DMS53 treated with DMSO at 0.1 percent for 48 hours (cell line): ENCODE measurements at regions not wholly inside any gene's neighbourhood (a gene's known extent, or its start where the extent isn't known, plus 50 kb on each side); places are given as distances from the start of the nearest gene placed in this dataset.
"Not testable (repeated sequence)": the region's sequence is repeated elsewhere in the genome, so short reads cannot be mapped to it uniquely, and the experiment has no call there.

Experiments used
- DNase-seq: peaks from one replicate; lab custom pipeline; 2025; ENCODE audit not compliant: unreplicated experiment; lab: John Stamatoyannopoulos, UW

- no peak for DNase-seq
Measured at GRCh38 chr2:16034151-16034974, 94.0 kb downstream of the MYCN start.

- no peak for DNase-seq
Measured at GRCh38 chr2:16033032-16033293, 92.6 kb downstream of the MYCN start.

- no peak for DNase-seq
Measured at GRCh38 chr2:16032282-16033031, 92.1 kb downstream of the MYCN start.

GRCh38 chr2:16031848-16032159 lies 91.5 kb downstream of the MYCN start:
- DNase-seq = peak; percentile 73

GRCh38 chr2:16031058-16031847 lies 90.9 kb downstream of the MYCN start:
- DNase-seq = no peak

GRCh38 chr2:16030206-16031057 lies 90.1 kb downstream of the MYCN start:
- no peak for DNase-seq

- DNase-seq = no peak
Measured at GRCh38 chr2:16028644-16029043, 88.3 kb downstream of the MYCN start.

- no peak for DNase-seq
Measured at GRCh38 chr2:16026816-16027501, 86.6 kb downstream of the MYCN start.

- no peak for DNase-seq
Measured at GRCh38 chr2:16025876-16026640, 85.7 kb downstream of the MYCN start.

- no peak for DNase-seq
Measured at GRCh38 chr2:16025211-16025875, 85.0 kb downstream of the MYCN start.

GRCh38 chr2:16024628-16025027 lies 84.3 kb downstream of the MYCN start:
- DNase-seq = not testable (repeated sequence)

- no peak for DNase-seq
Measured at GRCh38 chr2:16023506-16024360, 83.4 kb downstream of the MYCN start.

GRCh38 chr2:16022548-16023240 lies 82.3 kb downstream of the MYCN start:
- DNase-seq = no peak

- peak; percentile 36 for DNase-seq
Measured at GRCh38 chr2:16021611-16022363, 81.4 kb downstream of the MYCN start.

GRCh38 chr2:16020389-16021008 lies 80.1 kb downstream of the MYCN start:
- DNase-seq = no peak

GRCh38 chr2:16019617-16020351 lies 79.4 kb downstream of the MYCN start:
- no peak for DNase-seq
